HG02973 (cell line): ENCODE measurements at regions not wholly inside any gene's neighbourhood (a gene's known extent, or its start where the extent isn't known, plus 50 kb on each side); places are given as distances from the start of the nearest gene placed in this dataset.

ENCODE experiments used
- ATAC-seq: cut with Tn5 transposase; IDR thresholded peaks from one replicate; pipeline ENCODE4 v1.9.1; 2021; ENCODE audit warnings: moderate library complexity; ENCODE audit not compliant: unreplicated experiment

DNA sequence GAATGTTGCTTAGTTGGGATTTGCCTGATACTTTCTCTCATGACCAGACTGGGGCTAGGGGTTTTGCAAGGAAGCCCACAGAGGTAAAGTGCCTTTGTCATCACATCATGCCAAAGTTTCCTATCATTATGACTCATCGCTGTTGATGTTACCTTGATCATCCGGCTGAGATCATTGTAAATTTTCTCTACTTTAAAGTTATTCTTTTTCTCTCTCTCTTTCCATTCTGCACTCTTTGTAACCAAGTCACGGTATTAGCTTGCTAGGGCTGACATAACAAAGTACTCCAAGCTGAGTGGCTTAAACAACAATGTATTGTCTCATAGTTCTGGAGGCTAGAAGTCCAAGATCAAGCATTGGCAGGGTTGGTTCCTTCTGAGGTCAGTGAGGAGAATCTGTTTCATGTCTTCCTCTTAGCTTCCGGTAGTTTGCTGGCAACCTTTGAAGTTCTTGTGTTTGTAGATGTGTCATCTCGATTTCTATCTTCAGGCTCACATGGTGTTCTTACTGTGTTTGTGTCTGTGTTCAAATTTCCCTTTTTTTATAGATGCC, 113.0 kb downstream of the DTHD1 start:
- ATAC-seq: no peak

DNA sequence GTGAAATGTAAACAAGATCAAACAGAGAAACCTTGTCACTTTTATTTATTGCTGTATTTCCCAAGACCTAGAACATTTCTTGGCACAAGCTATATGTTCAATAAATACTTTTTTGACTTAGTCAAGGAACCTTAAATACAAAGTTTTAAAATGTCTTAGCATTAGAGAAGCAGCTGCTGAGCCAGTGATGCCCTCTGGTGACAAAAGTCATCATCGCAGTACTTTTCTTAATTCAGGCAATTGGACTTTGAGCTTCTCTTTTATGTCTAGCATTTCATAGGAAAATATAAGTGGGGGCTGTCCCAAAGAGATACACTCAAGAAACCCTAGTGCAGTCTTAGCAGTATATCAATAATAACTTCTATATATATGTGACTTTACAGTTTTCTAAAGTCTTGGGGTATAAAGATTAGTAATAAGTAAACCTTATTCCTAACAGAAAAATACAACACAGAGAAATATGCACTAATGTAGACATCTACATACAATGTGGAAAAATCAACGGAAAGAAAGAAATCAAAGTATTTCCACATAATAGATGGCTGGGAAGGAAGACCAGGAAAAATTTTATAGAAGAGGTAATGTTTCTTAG, 118.4 kb downstream of the DTHD1 start:
- ATAC-seq: peak; percentile 63

DNA sequence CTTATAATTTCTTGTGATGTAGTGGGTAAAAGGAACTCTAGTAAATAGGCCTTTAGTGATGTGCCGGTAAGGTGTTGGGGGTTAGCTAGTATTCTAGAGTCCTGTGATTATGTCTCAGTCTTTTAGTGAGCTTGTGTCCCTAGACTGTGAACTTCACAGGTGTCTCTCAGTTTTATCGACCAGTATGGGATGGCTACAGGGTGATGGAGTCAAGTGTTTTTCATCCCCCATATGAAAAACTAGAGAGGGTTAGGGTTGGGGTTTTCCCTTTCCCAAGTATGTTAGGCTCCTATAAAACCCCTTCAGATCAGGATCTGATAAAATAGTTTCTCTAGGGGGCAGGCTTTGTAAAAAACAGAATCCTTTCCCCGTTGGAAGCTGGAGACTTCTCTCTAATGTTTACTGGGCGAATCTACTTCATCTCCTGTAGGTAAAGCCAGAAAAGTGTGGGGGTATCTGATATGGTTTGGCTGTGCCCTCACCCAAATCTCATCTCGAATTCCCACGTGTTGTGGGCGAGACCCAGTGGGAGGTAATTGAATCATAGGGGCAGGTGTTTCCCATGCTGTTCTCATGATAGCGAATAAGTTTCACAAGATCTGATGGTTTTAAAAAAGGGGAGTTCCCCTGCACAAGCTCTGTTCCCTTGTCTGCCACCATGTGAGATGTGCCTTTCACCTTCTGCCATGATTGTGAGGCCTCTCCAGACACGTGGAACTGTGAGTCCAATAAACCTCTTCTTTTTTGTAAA, 120.8 kb downstream of the DTHD1 start:
- ATAC-seq: no peak

DNA sequence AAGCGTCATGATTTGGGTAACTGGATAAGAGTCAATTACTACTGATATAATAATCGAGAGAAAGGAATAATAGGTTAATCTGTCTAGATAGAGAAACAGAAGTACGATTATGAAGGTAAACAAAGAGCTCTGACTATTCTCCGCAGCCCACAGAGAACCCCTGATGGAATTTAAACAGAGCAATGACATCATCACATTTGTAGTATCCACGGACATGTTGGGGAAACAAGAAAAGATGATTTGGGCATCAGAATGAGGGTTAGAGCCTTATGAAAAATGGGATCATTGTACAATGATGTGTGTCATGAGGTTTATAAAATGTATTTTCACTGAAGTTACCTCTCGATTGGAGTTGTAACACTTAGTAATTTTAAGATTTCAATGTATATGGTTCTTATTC, 129.9 kb downstream of the DTHD1 start:
- ATAC-seq: no peak

DNA sequence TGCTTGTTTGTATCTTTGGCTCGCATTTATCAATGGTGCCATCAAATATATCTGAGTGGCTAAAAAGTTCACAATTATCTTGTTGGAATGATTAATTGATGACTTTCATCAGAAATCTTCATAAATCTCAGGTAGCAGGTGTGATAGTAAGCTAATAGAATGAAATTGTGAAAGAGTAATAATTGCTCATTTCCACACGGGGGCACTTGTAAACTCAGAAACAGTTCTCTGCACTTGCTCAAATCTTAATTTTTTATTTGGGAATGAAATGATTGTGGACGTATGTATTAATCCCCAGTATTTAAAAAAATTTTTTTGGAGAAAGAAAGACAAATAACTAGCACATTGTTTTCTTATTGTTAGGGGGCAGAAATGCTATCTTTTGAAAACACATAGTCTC, 132.8 kb downstream of the DTHD1 start:
- ATAC-seq: no peak

DNA sequence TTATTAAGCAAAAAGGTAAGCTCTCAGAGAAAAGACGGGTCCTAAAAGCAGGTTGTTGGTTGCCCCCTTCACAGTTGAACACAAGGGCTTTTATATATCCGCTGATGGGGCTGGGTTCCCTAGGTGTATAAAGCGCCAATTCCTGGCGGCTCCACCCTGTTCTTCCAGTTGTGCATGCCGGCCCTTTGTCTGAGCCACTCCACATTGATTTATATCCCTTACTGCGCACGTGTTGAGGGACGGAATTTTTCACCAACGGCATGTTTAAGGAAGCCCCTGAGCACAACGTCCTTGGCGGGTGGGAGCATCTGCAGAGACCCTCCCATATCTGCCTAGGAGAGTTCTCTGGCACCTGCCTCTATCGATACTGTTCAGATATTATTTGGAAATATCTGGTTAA, 135.7 kb downstream of the DTHD1 start:
- no peak for ATAC-seq

DNA sequence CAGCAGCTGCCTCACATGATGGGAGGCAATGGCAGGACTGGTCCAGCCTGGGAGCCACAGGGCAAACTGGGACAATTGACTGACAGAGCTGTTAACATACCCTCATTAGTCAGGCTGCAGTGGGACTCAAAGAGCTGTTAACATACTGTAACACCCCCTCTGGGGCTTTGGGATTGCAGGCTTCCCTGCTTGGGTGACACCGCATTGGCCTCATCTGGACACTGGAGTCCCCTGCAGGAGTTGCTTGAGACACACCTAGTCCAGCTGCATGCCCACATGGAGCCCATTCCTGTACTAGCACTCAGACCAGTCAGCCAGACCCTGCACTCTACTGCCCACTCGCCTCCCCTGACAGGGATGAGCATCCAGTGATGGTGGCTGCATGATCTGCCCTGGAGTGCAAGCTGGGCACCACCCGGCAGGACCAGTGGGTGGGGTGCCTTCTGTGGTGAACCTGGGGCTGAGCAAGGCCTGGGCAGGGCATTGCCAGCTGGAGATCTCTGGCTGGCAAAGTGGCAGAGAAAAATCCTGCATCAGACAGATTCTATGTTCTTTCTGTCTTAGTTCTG, 138.8 kb downstream of the DTHD1 start:
- no peak for ATAC-seq

DNA sequence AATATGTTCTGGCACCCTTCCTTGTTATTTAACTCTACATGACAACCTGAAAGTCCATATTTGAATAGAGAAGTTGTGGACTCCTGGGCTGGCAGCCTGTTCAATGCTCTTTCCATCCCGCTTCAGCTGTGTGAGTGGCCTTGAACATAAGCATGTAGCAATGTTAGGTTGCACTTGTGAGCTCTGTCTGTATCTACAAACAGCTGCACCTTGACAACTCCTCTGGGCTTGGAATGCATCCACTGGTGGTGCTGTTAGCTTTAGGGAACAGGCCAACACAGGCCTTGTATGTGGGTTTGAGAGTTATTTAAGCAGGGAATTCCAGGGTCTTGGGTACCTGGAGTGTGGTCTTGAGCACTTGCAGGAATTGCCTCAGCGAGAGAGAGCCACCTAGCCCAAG, 141.2 kb downstream of the DTHD1 start:
- ATAC-seq: no peak

DNA sequence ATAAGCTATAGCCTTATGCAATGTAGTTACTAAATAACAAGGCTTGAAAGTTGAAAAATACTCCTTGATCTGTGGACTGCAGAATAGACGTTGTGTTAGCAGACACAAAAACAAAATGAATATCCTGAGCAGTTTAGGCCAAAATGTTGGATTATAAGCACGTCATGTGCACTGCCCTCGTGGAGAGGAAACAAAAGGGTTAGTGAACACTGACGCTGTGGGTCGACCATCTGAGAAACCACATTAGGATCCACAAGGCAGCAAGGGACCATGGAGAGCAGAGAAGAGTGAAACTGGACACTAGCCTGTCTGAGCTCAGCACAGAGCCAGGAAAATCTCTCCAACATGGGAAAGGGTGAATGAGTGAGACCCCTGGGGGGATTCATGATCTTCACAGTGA, 145.3 kb downstream of the DTHD1 start:
- ATAC-seq: no peak

DNA sequence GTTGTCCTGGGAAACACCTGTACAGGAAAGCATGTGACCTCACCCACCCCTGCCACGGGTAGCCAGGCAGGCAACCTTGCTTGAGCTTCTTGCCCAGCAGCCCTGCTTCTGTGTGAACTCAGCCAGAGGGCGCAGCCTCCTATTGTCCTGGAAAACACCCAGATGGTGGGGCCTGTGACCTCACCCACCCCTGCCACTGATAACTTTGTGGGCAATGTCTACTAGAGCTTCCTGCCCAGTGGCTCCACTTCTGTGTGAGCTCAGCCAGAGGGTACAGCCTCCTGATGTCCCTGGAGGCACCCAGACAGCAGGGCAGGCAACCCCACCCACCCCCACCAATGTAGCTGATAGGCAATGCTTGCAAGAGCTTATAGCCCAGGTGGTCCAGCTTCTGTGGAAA, 146.3 kb downstream of the DTHD1 start:
- ATAC-seq: no peak

DNA sequence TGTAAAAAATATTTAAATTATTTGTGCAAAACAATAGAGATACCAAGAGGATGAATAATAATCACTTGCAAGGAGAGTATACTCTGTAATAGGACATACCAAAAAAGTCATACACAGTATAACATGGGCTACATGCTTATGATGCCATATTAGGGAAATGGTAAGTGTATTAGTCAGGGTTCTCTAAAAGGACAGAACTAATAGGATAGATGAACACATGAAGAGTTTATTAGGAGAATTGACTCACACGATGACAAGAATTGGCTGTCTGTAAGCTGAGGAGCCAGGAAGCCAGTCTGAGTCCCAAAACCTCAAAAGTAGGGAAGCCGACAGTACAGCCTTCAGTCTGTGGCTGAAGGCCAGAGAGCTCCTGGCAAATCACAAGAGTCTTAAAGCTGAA, 151.2 kb downstream of the DTHD1 start:
- ATAC-seq: no peak

DNA sequence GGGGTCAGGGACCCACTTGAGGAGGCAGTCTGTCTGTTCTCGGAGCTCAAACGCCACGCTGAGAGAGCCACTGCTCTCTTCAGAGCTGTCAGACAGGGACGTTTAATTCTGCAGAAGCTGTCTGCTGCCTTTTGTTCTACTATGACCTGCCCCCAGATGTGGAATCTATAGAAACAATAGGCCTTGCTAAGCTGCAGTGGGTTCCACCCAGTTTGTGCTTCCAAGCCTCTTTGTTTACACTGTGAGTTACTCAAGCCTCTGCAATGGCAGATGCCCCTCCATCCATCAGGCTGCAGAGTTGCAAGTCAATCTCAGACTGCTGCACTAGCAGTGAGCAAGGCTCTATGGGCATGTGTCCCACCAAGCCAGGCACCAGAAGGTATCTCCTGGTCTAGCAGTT, 158.1 kb downstream of the DTHD1 start:
- ATAC-seq: no peak

DNA sequence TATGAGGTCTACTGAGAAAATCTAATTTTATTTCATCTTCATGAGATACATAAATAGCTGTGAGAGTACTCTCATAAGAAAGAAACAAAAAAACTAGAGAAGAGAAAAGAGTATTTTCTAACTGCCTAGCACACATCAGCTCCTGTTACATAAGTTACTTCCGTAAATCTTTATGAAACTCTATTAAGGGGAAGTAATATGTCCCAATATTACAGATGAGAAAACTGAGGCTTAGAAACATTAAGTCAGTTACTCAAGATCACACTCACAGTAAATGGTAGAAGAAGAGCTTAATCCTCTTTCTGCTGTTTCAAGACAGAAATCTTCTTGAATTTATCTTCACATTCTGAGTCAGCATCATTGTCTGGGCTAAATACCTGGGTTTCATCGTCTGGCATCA, 164.1 kb downstream of the DTHD1 start:
- ATAC-seq: no peak

DNA sequence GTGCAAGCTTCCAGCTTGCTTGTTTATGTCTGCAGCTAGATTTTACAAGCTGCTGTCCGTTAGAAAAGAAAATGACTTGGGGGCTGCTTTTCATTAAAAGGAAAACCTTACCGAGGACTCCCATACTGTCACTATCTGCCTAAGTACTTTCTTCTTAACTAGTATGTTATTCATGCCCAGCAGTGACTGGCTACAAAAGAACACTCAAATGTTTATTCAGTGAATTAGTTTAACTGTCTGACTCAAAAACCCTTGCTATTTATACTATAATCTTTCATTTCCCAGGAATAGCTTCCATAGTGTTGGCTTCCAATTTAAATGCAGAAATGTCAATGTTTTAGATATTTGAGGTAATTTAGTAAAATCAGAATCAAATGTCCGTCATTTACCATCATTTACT, 164.9 kb downstream of the DTHD1 start:
- no peak for ATAC-seq

DNA sequence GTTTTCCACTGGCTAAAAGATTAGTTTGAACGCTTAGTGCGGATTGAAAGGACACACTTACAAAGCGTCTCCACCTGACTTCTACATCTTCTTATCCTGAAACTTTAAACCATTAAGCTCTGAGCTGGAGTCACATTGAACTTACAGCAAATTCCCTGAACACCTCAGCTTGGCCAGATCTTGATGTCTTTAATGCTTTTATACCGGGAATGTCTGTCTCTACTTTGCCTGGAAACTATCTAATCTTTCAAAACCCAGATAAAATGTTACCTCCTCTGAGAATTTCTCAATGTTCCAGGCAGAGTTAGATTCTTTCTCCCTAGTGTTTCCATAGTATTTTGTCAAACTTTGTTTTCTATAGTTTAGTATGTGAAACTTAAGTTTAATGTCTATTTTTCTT, 179.9 kb downstream of the DTHD1 start:
- no peak for ATAC-seq

DNA sequence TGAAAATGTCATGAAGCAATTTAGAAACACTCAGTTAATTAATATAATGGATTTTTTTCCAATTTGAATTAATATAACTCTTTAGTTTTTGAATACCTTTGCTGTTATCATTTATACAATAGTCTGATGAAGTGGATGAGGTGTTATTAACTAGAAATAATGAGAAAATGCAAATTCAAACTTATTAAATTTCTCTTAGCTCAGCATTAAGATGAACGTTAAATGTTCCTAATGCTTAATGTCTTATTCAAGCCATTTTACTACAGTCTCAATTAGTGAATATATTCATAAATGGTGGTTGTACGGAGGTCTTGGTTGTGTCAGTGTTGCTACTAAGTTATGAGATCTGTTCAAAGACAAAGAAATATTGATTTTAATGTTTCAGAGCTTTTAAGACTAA, 186.3 kb downstream of the DTHD1 start:
- ATAC-seq: no peak

DNA sequence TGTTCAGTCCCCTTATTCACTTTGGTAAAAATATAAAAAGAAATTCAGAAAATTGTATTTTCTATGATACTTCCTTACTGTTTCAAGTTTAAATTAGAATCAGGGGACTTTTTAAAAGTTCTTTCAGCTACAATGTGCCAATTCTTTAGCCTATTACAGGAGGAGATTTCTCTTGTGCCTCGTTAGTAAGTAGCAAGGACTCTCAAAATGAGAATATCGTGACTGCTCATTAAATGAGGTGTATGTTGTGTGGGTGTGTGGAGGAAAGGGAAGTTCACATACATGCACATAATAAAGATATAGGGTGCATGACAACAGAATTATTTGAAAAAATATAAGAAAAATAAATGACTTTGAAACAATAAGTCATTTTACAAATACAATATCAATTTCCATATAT, 190.5 kb downstream of the DTHD1 start:
- ATAC-seq: no peak

DNA sequence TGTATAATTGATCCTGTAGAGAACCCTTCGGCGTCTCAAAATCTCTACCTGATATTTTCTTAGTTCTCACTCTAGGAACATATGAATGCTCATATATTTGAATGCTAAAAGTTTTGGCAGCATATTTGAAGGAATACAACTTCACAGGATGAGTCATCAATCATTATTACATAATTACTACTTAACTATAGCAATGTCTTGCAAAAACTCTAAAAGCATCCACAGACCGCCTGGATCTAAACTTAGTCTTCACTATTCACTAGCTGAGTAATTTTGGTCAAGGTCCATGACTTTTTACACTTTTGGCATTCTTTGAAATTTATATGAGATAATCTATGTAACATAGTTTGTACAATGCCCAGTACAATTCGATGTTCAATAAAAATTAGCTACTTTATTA, 194.7 kb downstream of the DTHD1 start:
- ATAC-seq: no peak

DNA sequence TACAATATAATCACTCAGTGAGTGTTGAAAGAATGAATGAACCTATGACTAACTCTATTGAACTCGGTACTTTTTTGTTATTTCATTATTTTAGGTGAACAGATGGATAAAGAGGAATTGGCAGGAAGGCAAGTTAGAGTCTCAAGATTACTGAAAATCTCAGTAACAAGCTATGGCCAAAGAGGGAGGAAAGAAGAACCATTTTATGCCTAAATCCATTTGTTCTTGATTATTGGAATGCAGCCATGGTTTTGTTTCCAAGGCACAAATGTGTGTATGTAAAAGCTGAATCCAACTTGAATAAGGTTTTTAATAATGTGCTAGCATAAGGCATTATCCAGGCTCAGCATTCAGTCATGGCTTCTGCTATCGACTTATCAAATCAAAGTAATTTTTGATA, 196.4 kb downstream of the DTHD1 start:
- no peak for ATAC-seq

DNA sequence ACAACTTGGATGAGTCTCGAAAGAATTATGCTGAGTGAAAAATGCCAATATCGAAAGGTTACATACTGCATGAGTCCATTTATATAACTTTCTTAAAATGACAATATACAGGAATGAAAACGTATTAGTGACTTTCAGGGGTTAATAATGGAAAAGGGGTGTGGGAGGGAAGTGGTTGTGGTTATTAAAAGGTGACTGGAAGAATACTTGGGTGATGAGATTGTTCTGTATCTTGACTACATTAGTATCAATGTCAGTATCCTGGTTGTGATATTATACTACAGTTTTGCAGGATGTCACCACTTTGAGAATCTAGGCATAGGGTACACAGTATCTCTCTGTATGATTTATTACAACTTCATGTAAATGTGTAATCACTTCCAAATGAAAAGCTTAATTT, 204.5 kb downstream of the DTHD1 start:
- ATAC-seq: no peak

DNA sequence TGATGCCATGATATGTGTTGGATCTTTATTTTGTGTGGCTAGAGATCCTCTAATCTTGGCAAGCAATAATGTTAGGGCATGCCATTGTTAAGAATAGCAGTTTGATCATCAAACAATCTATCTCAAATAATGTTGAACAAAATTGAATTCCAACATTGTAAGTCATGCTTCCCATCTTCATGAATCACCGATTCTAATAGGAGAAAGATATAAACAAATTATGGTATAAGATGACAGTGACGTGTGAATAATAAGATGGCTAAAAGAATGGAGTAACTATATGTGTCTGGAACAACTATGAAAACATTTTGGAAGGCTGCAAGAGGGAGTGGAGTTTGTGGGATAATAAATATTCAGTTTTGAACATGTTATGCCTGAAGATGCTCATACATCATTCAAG, 208.4 kb downstream of the DTHD1 start:
- ATAC-seq: no peak

DNA sequence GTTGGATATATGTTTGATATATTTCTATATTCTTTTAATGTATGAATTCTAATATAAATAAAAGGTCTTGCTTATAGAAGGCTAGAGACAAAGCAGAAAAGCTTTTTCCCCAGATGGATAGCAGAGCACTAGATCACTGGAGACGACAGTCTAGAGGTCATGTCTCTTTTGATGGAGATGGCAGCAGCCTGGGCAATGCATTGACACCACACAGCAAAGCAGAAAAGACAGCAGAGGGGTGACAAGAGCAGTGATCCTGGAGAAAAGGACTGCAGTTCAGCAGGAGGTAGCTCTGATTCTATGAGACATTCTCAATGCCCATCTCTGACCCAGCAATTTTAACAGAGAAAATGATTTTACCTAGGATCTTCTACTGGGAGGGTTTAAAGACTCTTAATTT, 210.6 kb downstream of the DTHD1 start:
- no peak for ATAC-seq
